ENCODE measurements at regions not wholly inside any gene's neighbourhood (a gene's known extent, or its start where the extent isn't known, plus 50 kb on each side); places are given as distances from the start of the nearest gene placed in this dataset.

- ATAC-seq (no peak), DNase-seq (no peak)
- peaks cover 0 to 9% (median 3%) of the 10 kb centered on the region in 5 donors for H3K27me3 Mint-ChIP-seq
- no peak overlapping the region for H3K4me3 Mint-ChIP-seq
- no peaks in the 10 kb centered on the region for H3K9me3 Mint-ChIP-seq
- no peaks in the 10 kb centered on the region for H3K36me3 Mint-ChIP-seq
- POLR2A ChIA-PET, result no interaction called here
- peak overlapping the region in 2 of 10 donors; percentile 4 to 17 for H3K27ac Mint-ChIP-seq
- peaks cover 15 to 41% (median 37%) of the 10 kb centered on the region in 4 donors for H3K4me1 Mint-ChIP-seq
Observed at GRCh38 chr6:105651969-105652368, 249.1 kb upstream of the PREP start.

- ATAC-seq (peak in 1 of 2 donors; percentile 67), DNase-seq (peak in 2 of 10 donors; percentile 34 to 38)
- peak overlapping the region in 5 of 10 donors; percentile 4 to 38 (median 25) for H3K4me3 Mint-ChIP-seq
- no peaks in the 10 kb centered on the region for H3K36me3 Mint-ChIP-seq
- H3K9me3 Mint-ChIP-seq, result no peaks in the 10 kb centered on the region
- H3K27ac Mint-ChIP-seq, result peak overlapping the region in 4 of 10 donors; percentile 10 to 65 (median 36)
- peaks cover 0 to 23% (median 1%) of the 10 kb centered on the region in 5 donors for H3K27me3 Mint-ChIP-seq
- H3K4me1 Mint-ChIP-seq, result peaks cover 15 to 55% (median 46%) of the 10 kb centered on the region in 4 donors
- POLR2A ChIA-PET, result no interaction called here
Observed at GRCh38 chr6:105650347-105650746, 247.5 kb upstream of the PREP start.

- Mint-ChIP-seq H3K36me3 (no peaks in the 10 kb centered on the region), H3K4me1 (peaks cover 15 to 63% (median 53%) of the 10 kb centered on the region in 4 donors), H3K27me3 (peaks cover 0 to 23% (median 1%) of the 10 kb centered on the region in 5 donors), H3K9me3 (no peaks in the 10 kb centered on the region), H3K27ac (peak overlapping the region in 2 of 10 donors; percentile 1 to 83), H3K4me3 (peak overlapping the region in 2 of 10 donors; percentile 24 to 37)
- DNase-seq (no peak), ATAC-seq (no peak)
- POLR2A ChIA-PET, result no interaction called here
Observed at GRCh38 chr6:105649192-105649591, 246.3 kb upstream of the PREP start.

GRCh38 chr6:105648276-105648675 is 245.4 kb upstream of the PREP start:
- H3K4me3 Mint-ChIP-seq, result peak overlapping the region in 4 of 10 donors; percentile 9 to 38 (median 14)
- no peaks in the 10 kb centered on the region for H3K9me3 Mint-ChIP-seq
- peak overlapping the region in 3 of 10 donors; percentile 27 to 75 (median 31) for H3K27ac Mint-ChIP-seq
- no peaks in the 10 kb centered on the region for H3K36me3 Mint-ChIP-seq
- peaks cover 0 to 23% (median 1%) of the 10 kb centered on the region in 5 donors for H3K27me3 Mint-ChIP-seq
- H3K4me1 Mint-ChIP-seq, result peaks cover 15 to 66% (median 55%) of the 10 kb centered on the region in 4 donors
- POLR2A ChIA-PET, result interaction anchor here (0.5 kb wide), 1 partner anchor 907 kb away, joined by 4 read pairs; no protein-coding TSS in a partner anchor
- DNase-seq (peak in 1 of 10 donors; percentile 19), ATAC-seq (no peak)

- Mint-ChIP-seq H3K4me3 (peak overlapping the region in 1 of 10 donors; percentile 31), H3K27ac (peak overlapping the region in 2 of 10 donors; percentile 36 to 82), H3K27me3 (peaks cover 0 to 15% (median 1%) of the 10 kb centered on the region in 5 donors), H3K36me3 (no peaks in the 10 kb centered on the region), H3K4me1 (peaks cover 13 to 61% (median 50%) of the 10 kb centered on the region in 4 donors), H3K9me3 (no peaks in the 10 kb centered on the region)
- ATAC-seq, result peak; percentile 32 to 39
- POLR2A ChIA-PET, result no interaction called here
- DNase-seq, result peak in 2 of 10 donors; percentile 10 to 35
Observed at GRCh38 chr6:105646391-105646867, 243.5 kb upstream of the PREP start.

GRCh38 chr6:105645958-105646357 is 243.1 kb upstream of the PREP start:
- peaks cover 0 to 16% (median 1%) of the 10 kb centered on the region in 5 donors for H3K27me3 Mint-ChIP-seq
- DNase-seq (no peak), ATAC-seq (no peak)
- no peaks in the 10 kb centered on the region for H3K36me3 Mint-ChIP-seq
- H3K4me1 Mint-ChIP-seq, result peaks cover 13 to 57% (median 49%) of the 10 kb centered on the region in 4 donors
- peak overlapping the region in 1 of 10 donors; percentile 22 for H3K4me3 Mint-ChIP-seq
- H3K9me3 Mint-ChIP-seq, result no peaks in the 10 kb centered on the region
- POLR2A ChIA-PET, result no interaction called here
- H3K27ac Mint-ChIP-seq, result peak overlapping the region in 4 of 10 donors; percentile 6 to 82 (median 38)

GRCh38 chr6:105645156-105645555 is 242.3 kb upstream of the PREP start:
- Mint-ChIP-seq H3K27ac (peak overlapping the region in 1 of 10 donors; percentile 36), H3K4me1 (peaks cover 8 to 51% (median 43%) of the 10 kb centered on the region in 4 donors), H3K4me3 (no peak overlapping the region), H3K9me3 (no peaks in the 10 kb centered on the region), H3K36me3 (no peaks in the 10 kb centered on the region), H3K27me3 (peaks cover 0 to 22% (median 1%) of the 10 kb centered on the region in 5 donors)
- DNase-seq (no peak), ATAC-seq (no peak)
- POLR2A ChIA-PET, result no interaction called here

GRCh38 chr6:105644691-105645090 is 241.8 kb upstream of the PREP start:
- Mint-ChIP-seq H3K4me3 (peak overlapping the region in 1 of 10 donors; percentile 34), H3K27ac (peak overlapping the region in 3 of 10 donors; percentile 8 to 74 (median 13)), H3K36me3 (no peaks in the 10 kb centered on the region), H3K27me3 (peaks cover 0 to 22% (median 1%) of the 10 kb centered on the region in 5 donors), H3K9me3 (no peaks in the 10 kb centered on the region), H3K4me1 (peaks cover 8 to 49% (median 39%) of the 10 kb centered on the region in 4 donors)
- ATAC-seq, result no peak
- DNase-seq, result no peak
- POLR2A ChIA-PET, result no interaction called here

GRCh38 chr6:105644073-105644489 is 241.2 kb upstream of the PREP start:
- POLR2A ChIA-PET, result no interaction called here

GRCh38 chr6:105642708-105643107 is 239.8 kb upstream of the PREP start:
- POLR2A ChIA-PET, result no interaction called here
- H3K4me1 Mint-ChIP-seq, result peaks cover 0 to 30% (median 23%) of the 10 kb centered on the region in 4 donors
- peaks cover 0 to 22% (median under 1%) of the 10 kb centered on the region in 5 donors for H3K27me3 Mint-ChIP-seq
- no peak overlapping the region for H3K27ac Mint-ChIP-seq
- no peak for DNase-seq
- H3K9me3 Mint-ChIP-seq, result no peaks in the 10 kb centered on the region
- no peak overlapping the region for H3K4me3 Mint-ChIP-seq
- no peaks in the 10 kb centered on the region for H3K36me3 Mint-ChIP-seq
- ATAC-seq, result no peak

More at GRCh38 chr6:105644073-105644489, 241.2 kb upstream of the PREP start:
- Mint-ChIP-seq H3K27ac (peak overlapping the region in 5 of 10 donors; percentile 8 to 74 (median 44)), H3K4me1 (peaks cover 7 to 43% (median 36%) of the 10 kb centered on the region in 4 donors), H3K4me3 (peak overlapping the region in 1 of 10 donors; percentile 18), H3K36me3 (no peaks in the 10 kb centered on the region), H3K9me3 (no peaks in the 10 kb centered on the region), H3K27me3 (peaks cover 0 to 22% (median 1%) of the 10 kb centered on the region in 5 donors)
- no peak for ATAC-seq
- no peak for DNase-seq

GRCh38 chr6:105641504-105641903 is 238.6 kb upstream of the PREP start:
- Mint-ChIP-seq H3K27me3 (peaks cover 0 to 18% (median 0%) of the 10 kb centered on the region in 5 donors), H3K36me3 (no peaks in the 10 kb centered on the region), H3K27ac (no peak overlapping the region), H3K9me3 (no peaks in the 10 kb centered on the region), H3K4me3 (no peak overlapping the region), H3K4me1 (peaks cover 0 to 22% (median 17%) of the 10 kb centered on the region in 4 donors)
- ATAC-seq (peak in 1 of 2 donors; percentile 25), DNase-seq (no peak)
- POLR2A ChIA-PET, result no interaction called here

GRCh38 chr6:105639124-105639523 is 236.2 kb upstream of the PREP start:
- DNase-seq, result no peak

GRCh38 chr6:105633814-105634213 is 230.9 kb upstream of the PREP start:
- peaks cover 5 to 25% (median 13%) of the 10 kb centered on the region in 5 donors for H3K27me3 Mint-ChIP-seq
- ATAC-seq, result no peak
- peaks cover 0 to 13% (median 7%) of the 10 kb centered on the region in 9 donors for H3K9me3 Mint-ChIP-seq
- H3K27ac Mint-ChIP-seq, result no peak overlapping the region
- H3K4me1 Mint-ChIP-seq, result no peaks in the 10 kb centered on the region
- no peak overlapping the region for H3K4me3 Mint-ChIP-seq
- POLR2A ChIA-PET, result no interaction called here
- DNase-seq, result no peak
- H3K36me3 Mint-ChIP-seq, result peaks cover 0 to 13% (median 0%) of the 10 kb centered on the region in 3 donors

More at GRCh38 chr6:105639124-105639523, 236.2 kb upstream of the PREP start:
- H3K36me3 Mint-ChIP-seq, result no peaks in the 10 kb centered on the region
- no peak overlapping the region for H3K27ac Mint-ChIP-seq
- no peak overlapping the region for H3K4me3 Mint-ChIP-seq
- H3K9me3 Mint-ChIP-seq, result no peaks in the 10 kb centered on the region
- ATAC-seq, result no peak
- POLR2A ChIA-PET, result no interaction called here
- H3K27me3 Mint-ChIP-seq, result peaks cover 0 to 8% (median under 1%) of the 10 kb centered on the region in 5 donors
- H3K4me1 Mint-ChIP-seq, result peaks cover 0 to 6% (median 2%) of the 10 kb centered on the region in 4 donors
